SU-DHL-6 (cell line): ENCODE measurements at regions not wholly inside any gene's neighbourhood (a gene's known extent, or its start where the extent isn't known, plus 50 kb on each side); places are given as distances from the start of the nearest gene placed in this dataset.
"Not testable (repeated sequence)": the region's sequence is repeated elsewhere in the genome, so short reads cannot be mapped to it uniquely, and the experiment has no call there.

Source experiments
- EZH2phosphoT487 ChIP-seq: fragments of 200-600 bp; sonication (generic), shearing (Covaris generic); conservative IDR thresholded peaks from 2 replicates; pipeline ENCODE4 v1.6.1; 2018; ENCODE audit warnings: mild to moderate bottlenecking, antibody characterized with exemption, low read length, moderate library complexity, mixed read lengths
- TF ChIP-seq, protein P1 (sequence below): fragments of 200-600 bp; sonication (generic); IDR thresholded peaks from one replicate; pipeline ENCODE4 v1.5.1; 2017; ENCODE audit warnings: antibody characterized with exemption, mild to moderate bottlenecking, low read length, moderate library complexity; ENCODE audit not compliant: insufficient read depth, poor library complexity, severe bottlenecking

DNA sequence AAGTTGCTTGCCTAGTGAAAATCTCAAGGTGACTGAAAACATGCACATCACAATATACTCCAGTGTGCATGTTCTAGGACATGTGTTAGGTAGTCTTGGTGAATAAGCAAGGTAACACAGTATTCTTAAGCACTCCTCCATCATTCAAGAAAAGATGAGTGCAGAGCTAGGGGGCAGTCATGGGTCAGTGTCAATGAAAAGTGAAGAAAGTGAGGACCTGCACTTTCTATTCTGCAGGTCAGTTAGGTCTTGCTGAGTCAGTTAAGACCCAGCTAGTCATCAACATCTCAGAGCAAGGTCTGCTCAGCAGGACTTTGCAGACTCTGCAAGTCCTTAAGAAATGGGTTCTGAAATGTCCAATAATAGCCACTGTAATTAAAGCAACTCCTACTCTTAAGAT, 754.1 kb downstream of the TTLL7 start:
- TF ChIP-seq, protein P1, sequence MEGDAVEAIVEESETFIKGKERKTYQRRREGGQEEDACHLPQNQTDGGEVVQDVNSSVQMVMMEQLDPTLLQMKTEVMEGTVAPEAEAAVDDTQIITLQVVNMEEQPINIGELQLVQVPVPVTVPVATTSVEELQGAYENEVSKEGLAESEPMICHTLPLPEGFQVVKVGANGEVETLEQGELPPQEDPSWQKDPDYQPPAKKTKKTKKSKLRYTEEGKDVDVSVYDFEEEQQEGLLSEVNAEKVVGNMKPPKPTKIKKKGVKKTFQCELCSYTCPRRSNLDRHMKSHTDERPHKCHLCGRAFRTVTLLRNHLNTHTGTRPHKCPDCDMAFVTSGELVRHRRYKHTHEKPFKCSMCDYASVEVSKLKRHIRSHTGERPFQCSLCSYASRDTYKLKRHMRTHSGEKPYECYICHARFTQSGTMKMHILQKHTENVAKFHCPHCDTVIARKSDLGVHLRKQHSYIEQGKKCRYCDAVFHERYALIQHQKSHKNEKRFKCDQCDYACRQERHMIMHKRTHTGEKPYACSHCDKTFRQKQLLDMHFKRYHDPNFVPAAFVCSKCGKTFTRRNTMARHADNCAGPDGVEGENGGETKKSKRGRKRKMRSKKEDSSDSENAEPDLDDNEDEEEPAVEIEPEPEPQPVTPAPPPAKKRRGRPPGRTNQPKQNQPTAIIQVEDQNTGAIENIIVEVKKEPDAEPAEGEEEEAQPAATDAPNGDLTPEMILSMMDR: not testable (repeated sequence)
- TF ChIP-seq EZH2phosphoT487: not testable (repeated sequence)
